Stimulated activated CD8-positive, alpha-beta memory T cell treated with anti-CD3 and anti-CD28 coated beads, Interleukin-7, amount 100 ng/mL, for 1 hour (primary cell): ENCODE measurements at regions not wholly inside any gene's neighbourhood (a gene's known extent, or its start where the extent isn't known, plus 50 kb on each side); places are given as distances from the start of the nearest gene placed in this dataset.

ENCODE experiments used
- DNase-seq, 2 donors: peaks; one replicate each; pipeline ENCODE4 v3.0.0-alpha.2; 2020; ENCODE audit warnings: low read depth in 2 of 2

DNA sequence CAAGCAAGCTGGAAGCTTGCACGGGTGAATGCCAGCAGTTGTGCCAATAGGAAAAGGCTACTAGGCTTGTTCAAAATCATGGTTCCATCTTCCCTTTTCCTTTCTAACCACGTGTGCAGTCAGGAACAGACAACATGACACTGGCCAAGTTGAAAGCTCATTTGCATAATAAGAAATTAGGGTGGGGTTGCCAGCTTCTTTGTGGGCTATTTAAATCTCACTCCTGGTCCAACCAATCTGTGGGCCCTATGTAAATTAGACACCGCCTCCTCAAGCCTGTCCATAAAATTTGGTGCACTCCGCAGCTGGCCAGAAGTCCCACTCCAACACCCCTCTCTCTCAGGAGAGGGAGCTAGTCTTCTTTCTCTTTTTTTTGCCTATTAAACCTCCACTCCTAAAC, 1948.4 kb upstream of the PIK3C3 start:
- no peak for DNase-seq

DNA sequence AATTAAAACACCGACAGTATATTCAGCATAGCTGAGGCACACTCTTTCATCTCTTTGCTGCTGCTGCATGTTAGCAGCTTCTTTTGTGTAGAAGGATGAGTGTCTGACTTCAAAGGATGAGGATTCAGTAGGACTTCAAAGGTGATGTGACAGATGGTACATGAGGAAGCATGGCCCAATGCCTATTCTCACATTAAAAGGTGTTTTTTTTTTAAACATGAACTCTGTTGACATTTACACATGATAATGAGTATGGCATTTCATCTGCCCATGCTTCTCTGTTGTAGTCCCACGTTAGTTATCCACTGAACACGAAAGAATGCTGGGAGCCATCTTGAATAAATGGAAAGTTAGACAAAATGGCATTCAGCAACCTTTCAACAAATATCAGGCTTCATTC, 1950.8 kb upstream of the PIK3C3 start:
- no peak for DNase-seq

DNA sequence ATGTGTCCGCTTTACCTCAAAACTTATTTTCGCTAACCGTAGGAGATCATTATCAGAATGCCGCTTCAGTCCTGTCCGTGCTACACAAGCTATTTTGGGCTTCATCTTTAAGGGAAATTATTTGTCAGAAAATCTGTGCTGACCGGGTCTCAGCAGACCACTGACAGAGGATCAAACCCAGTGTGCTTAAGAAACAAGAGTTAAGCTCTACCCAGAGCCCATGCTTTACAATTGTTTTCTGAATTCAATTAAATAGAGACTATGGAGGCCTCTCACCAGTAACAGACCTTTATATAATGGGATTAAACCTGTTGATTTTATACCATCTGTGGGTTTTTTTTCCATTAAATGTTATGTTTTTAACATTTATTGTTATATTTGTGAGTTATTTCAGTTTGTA, 1956.7 kb upstream of the PIK3C3 start:
- DNase-seq: no peak

DNA sequence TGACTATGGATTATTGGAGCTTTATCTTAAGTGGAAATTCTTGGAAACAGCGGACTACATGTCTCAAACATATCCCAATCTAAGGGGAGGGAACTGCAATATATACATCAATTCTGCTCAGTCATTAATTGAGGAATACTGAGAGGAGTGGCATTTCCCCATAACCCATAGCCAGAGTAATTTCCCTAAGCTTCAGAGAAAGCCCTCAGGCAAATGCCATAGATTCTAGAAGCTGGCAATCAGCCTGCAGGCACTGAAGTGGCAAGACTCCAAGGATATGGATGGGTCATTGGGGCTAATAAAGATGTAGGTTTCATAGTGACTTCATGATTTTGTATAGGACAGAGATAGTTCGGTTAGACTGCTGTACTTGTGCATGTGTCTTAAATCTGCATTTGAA, 1960.5 kb upstream of the PIK3C3 start:
- DNase-seq: no peak

DNA sequence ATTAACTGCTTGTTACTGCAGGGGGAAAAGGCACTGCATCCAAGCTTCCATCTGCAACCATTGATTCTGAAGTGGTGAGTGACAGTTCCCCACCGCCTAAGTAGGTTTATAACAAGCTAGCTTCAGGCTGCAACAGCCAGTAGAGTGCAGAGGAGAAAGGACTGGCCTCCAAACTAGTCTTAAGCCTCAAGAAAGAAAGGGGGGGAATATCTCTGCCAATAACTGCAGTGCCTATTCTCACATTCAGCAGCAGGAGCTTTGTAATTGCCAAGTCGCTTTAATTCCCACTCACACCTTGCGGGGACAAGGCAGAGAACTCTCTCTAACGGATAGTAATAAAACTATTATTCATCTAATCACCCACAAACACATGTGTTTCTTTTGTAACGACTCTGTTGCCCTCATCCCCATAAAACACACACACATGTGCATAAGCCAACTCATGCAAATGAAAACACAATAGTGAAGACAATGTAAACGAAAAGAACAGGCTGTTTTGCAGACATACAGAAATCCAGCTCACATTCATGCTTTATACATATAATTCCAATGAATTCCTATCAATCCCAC, 1963.3 kb upstream of the PIK3C3 start:
- DNase-seq: no peak

DNA sequence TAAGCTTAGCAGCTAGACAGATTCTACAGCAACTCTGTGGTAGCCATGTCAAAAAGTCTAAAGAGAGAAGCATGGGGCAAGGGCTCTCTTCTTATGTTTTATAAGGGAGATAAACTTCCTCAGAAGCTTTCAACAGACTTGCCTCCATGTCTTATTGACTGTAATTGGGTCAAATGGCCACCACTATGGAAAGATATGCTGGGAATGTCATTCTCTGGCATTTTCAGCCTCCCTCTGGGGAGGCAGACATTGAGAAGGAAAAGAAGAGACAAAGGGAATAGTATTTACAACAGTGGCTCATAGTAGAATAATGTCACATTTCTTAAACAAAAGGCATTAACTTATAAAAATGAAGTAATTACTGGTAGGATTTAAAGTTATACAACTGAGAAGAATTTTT, 1964.5 kb upstream of the PIK3C3 start:
- DNase-seq: no peak

DNA sequence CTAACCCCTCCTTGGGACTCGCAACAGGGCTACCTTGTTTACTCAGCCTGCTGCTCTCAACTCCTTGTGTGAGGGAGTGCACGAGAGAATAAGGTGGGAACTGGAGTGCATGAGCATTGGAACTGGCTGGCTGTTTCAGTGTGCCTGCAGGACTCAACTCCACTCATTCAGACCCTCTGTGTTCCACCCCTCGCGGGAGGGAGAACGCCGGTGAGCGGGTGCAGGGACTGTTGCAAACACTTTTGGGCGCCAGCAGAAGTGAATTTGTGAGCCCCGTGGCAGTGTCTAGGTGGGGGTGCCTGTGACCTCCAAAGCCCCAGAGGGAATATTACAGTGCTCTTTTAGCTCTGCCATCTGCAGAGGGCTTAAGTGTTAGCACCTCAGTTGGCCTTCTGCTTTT, 1978.3 kb upstream of the PIK3C3 start:
- no peak for DNase-seq

DNA sequence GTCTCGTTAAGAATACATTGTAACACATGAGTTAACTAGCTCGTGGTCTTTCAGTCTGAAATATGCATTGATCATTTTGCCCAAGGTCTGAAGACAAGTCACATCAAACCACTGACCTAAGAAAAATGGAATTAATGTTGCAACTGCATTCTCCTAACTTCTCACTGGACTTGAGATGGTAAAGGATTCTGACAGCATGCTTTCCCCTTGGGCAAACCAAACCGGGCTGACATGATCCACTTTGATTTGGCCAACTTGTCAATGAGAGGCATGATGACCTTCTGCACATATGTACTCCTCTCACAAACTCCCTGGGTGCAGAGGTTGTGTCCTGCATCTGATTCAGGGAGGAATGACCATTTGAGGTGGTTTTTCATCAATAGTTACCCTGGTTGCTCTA, 1982.5 kb upstream of the PIK3C3 start:
- no peak for DNase-seq

DNA sequence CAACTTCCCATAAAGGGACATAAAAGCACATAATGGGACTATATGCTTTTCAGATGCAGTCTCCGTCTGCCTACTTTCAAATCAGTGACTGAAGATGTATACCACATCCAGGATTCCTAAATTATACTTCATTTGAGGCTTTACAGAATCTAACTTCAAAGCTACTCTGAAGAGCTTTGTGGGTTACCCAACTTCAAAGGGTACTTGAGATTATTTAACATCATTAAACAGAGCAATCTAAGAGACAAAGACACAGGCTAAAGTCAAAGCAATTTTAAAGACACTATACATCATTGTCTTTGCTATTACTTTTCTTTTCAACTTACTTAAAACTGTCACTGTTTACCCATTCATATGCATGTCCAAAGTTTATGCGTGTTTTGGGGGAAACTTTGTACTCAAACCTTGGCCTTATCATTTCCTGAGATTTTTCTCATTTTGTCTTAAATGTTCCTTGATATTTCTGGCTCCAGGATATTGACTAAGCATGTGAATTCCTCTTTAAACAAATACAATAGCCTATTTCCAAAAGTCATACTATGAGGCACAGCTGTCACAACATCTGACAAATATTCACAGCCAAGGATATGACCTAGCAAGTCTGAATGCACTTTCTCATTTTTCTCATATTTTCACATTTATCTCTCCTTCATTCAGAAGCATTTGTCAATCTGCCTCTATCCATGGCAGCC, 1985.1 kb upstream of the PIK3C3 start:
- no peak for DNase-seq

DNA sequence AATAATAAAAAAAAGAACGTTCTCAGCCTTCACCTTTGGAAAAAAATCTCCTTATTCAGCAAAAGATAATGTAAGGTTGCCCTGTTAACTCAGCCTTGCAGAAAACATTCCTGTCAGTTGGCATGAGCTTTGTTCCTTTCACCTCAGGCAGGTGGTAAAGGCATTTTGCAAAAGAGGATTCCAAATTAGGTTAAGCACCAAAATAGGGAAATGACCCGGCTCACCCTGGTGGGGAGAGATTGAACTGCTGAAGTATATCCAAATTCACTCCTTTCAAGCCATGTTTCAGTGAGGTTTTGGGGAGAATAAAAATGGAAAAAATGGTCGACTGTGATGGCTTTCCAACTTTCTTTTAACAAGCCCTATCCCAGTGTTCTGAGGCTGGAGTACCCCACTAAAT, 1988.8 kb upstream of the PIK3C3 start:
- no peak for DNase-seq

DNA sequence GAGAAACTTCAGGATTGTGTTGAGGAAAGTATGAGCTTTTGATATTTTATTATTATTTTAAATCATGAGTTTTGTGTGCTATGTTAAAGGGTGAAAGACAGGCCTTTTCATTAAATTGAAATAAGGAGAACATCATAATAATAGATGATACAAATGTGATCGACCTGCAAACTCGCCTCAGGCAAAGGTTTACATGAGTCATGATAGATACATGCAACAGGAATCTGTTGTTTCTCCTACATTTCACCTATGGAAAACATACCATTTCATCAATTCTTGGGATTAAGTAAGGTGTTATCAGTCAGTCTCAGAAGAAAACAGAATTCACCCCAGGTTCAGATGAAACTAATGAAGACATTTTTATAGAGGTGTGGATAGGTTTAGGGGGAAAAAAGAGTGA, 1992.5 kb upstream of the PIK3C3 start:
- DNase-seq: no peak

DNA sequence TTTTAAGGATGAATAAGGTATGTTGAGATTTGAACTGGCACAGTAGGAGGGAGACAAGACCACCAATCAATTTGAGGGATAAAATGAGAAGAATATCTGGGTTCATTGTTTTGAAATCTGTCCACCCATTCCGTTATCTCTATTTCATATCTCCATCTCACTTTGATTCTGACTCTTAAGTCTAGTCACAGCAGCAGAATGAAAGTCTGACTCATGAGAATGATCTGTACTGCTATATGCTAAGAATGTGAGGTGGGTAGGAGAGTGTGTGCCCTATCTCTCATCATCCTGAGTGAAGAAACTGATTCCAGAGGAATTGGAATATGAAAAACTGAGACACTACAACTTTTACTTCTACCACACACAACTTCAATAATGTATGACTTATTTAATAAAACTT, 1994.5 kb upstream of the PIK3C3 start:
- no peak for DNase-seq

DNA sequence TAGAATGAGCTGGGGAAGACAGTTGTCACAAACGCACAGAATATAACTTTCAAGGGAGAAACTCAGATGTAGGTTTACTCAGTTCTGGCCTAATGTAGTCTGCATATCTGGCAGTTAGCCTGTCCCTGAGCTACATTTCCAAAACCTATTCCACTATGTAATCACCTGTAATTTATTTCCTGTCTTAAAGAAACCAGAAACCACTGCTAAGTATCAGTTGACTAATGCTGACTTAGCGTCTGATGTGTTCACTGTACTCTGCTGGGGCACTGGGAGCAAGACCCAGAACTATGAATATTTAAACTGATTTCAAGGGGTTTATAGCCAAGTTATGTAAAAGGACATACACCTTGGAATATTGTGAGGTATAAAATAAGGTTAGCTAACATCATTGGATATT, 1995.2 kb upstream of the PIK3C3 start:
- DNase-seq: no peak

DNA sequence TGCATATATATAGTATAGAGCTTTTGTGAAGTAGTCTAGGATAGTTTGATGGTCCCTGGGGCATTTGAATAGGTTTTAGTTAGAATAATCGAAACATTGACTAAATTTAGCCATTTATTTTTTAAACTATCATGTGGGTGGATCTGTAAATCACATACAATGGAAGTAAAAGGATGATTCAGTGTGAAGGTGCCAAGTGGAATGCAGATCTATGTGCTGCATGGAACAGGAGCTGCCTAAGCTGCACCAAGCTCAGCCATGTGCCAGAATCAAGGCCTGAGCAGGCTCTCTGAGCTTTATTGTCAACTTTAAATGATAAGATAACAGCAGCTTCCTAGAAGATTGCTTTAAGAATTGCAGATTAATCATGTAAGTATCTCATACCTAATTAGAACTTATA, 1996.2 kb upstream of the PIK3C3 start:
- DNase-seq: no peak

DNA sequence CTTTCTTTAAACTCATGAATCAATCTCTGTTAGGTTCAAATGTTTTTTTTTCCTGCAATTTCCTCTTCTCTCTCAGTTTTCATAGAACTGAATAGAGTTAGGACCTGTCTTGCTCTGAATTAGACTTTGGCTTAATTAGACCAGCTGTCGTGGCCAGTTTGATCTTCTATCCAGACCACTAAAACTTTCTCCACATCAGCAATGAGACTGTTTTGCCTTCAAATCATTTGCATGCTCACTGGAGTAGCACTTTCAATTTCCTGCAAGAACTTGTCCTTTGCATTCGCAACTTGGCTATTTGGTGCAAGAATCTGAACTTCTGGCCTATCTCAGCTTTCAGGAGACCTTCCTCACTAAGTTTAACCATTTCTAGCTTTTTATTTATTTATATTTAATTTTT, 2002.2 kb upstream of the PIK3C3 start:
- DNase-seq: no peak

DNA sequence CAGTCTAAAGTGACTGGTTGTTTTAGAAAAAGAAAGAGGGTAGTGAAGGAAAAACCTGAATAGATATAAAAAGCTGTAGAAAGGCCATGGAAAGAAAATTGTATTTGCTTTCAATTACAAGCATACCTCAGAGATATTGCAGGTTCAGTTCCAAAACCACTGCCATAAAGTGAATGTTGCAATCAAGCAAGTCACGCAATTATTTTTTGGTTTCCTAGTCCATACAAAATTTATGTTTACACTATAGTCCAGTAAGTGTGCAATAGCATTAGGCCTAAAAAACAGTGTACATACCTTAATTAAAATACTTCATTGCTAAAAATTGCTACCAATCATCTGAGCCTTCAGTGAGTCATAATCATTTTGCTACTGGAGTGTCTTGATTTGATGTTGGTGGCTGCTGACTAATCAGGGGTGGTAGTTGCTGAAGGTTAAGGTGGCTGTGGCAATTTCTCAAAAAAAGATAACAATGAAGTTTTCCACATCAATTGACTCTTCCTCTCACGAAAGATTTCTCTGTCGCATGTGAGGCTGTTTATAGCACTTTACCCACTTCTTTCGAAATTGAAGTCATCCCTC, 2003.8 kb upstream of the PIK3C3 start:
- no peak for DNase-seq

DNA sequence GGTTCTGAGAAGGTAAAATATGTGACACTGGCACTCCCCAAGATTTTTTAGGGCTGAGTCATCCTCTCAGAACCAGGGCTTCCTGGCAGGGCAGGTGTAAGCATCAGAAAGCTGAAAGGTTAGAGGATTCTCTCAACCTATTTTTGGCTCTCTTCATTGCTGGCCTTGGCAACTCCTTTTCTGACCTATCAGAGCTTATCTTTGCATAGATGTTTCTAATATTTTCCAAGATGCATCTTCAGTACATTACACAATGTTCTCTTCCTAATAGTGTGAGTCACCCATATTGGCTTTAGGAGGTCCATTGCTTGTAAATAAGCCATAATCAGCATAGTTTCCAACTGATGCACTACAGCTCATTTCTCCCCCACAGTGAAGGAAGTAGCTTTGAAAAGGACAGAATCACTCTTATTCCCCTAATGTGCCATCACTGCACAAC, 2008.4 kb upstream of the PIK3C3 start:
- no peak for DNase-seq

DNA sequence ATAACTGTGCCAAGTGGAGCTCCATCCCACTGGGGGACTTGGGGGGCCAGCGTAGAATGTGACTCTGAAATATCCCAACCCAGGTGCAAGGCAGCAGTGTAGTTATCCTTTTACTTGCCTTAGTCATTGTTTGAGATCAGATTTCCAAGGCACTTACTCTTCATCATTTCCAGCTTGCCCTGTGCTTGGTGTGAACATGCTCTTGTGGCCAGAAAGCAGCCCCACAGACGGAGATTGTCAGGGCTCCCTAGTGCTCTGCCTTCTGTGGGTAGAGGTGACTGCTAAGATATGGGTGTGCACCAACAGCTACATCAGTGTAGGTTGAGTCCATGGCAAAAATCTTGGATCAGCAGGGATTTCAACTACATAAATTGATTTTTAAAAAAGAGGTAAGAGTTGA, 2010.0 kb upstream of the PIK3C3 start:
- no peak for DNase-seq

DNA sequence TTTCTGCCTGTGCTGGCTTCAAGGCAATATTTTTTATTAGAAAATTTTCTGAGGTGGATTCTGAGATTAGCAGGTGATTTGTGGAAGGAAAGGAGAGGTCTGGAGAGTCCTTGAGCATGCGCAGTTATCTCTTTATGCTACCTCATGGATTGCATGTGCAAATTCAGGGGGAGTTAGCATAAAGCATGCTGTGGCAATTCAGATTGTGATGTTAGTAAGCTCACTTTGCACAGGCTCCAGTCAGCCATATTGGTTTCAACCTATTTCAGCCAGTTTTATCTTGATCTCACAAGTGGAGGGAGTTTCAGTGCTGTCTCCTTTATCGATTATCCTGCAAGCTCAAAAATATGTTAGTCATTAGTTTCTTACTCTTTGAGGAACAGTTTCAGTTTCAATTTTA, 2012.3 kb upstream of the PIK3C3 start:
- no peak for DNase-seq

DNA sequence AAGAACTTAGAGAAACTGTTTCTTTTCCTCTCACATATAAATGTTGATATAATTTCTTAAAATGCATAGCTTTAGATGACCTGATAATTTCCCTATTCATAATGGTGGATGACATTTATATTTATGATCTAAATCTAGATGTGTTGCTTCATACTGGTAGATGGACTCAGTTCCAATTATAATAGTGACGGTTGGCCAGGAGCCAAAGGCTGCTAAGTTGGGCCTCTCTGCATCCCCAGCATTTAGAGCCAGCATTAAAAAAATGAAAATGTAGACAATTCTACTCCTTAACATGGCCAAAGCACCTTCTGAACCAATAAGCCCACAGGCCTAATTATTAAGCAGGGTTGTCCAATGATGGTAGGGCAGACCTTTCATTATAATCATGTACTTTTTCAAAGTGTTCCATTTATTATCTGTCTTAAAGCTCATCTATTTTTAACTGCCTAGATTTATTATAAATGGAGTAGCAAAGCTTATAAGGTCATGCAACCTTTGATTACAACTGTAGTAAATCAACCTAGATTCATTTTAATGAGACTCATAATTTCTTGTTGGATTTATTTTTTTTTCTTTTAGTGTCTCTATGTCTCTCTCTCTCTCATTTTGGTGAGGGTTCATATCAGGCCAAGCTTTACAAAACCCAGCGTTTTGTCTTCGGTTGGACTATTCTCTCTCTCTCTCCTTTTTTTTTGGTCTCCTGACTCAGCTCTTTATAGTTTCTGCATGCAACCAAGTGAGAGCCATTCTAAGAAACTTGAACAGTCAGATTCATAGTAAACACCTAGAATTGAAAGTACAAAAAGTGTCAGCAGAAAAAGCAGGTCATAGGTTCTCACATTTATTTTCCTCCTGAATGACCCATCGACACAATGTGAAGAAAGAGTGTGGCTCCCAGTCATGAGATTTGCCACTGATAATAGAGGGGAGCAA, 2016.1 kb upstream of the PIK3C3 start:
- DNase-seq: no peak

DNA sequence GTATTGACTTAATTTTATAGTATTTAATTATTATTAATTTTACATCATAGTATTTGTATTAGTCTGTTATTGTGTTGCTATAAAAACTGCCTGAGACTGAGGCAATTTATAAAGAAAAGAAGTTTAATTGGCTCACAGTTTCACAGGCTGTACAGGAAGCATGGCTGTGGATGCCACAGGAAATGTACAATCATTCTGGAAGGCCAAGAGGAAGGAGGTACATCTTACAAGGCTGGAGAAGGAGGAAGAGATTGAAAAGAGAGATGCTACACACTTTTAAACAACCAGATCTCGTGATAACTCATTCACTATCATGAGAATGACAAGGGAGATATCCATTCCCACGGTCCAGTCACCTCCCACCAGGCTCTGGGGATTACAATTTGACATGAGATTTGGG, 2019.4 kb upstream of the PIK3C3 start:
- no peak for DNase-seq

DNA sequence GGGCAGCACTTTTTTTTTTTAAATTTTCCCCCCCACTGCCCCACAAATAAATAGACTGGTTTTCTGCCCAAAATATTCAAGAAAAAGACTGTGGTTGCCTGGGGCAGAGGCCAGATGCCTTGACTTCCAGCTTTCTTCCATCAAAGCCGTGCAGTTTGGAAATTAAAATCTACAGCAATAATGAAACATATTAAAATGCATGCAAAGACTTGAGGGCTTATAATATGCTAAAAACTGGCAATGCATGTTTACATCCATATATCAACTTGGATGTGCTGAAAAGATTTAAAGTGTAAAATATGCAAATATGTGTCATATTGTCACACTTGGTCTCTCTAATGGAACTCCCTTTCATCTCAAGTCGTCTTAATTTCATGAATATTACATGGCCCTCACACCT, 2036.2 kb upstream of the PIK3C3 start:
- no peak for DNase-seq
